Stimulated activated naive CD4-positive, alpha-beta T cell treated with Interleukin-2 at 50 U/mL for 16 hours (primary cell): ENCODE measurements at regions not wholly inside any gene's neighbourhood (a gene's known extent, or its start where the extent isn't known, plus 50 kb on each side); places are given as distances from the start of the nearest gene placed in this dataset.
"Not testable (repeated sequence)": the region's sequence is repeated elsewhere in the genome, so short reads cannot be mapped to it uniquely, and the experiment has no call there.

Experiments used
- DNase-seq: peaks from one replicate; lab custom pipeline; 2025; lab: John Stamatoyannopoulos, UW

DNA sequence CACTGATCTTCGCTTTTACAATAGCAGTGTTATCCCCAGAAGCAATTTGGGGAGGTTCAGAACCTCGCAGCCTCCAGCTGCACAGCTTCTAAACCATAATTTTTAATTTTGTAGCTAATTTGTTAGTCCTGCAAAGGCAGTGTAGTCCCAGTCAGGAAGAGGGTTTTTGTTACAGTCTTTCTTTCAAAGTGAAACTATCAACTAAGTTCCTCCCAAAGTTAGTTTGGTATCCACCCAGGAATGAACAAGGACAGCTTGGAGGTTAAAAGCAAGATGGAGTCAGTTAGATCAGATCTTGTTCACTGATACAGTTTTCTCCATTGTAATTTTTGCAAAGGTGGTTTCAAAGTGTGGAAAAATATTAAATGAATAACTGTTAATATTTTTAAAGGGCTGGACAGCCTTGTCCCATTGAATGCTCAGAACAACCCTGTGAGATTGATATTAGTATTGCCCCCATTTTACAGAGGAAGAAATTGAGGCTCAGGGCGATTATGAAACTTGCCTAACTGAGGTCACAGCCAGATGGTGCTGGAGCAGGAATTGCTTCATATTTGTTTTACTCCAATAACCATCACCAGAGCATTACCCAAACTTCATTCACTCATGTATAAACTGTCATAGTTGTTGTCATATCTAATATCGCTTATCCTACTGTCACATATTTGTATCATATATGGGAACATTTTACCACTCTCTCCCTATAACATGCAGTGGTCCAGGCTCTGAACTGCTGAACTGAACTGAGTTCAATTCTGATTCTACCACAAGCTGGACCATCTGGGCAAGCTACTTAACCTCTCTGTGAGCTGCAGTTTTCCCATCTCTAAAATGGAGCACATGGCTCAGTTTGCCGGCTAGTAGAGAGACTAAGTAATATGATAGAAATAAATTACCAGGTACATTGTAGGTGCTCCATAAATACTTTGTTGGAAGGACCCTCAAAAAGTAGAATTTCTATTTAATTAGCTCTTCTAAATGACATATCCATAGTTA is 213.8 kb downstream of the BCAS1 start:
- no peak for DNase-seq

DNA sequence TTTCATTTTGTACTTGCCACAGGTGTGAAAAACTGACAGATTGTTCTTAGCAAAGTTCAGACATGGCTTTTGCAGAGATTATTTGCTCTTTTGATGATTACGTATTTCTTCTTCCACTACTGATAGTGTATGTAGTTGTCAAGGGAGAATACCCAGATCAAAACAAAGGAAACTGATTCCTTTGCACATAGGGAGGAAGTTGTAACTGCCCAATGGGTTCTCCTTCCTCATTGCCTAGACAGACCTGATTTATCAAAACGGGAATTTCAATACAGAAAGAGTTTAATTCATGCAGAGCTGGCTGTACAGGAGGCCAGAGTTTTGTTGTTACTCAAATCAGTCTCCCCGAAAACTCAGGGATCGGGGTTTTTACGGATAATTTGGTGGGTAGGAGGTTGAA is 214.7 kb downstream of the BCAS1 start:
- no peak for DNase-seq

DNA sequence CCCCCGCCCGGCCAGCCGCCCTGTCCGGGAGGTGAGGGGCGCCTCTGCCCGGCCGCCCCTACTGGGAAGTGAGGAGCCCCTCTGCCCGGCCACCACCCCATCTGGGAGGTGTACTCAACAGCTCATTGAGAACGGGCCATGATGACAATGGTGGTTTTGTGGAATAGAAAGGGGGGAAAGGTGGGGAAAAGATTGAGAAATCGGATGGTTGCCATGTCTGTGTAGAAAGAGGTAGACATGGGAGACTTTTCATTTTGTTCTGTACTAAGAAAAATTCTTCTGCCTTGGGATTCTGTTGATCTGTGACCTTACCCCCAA is 215.8 kb downstream of the BCAS1 start:
- not testable (repeated sequence) for DNase-seq

DNA sequence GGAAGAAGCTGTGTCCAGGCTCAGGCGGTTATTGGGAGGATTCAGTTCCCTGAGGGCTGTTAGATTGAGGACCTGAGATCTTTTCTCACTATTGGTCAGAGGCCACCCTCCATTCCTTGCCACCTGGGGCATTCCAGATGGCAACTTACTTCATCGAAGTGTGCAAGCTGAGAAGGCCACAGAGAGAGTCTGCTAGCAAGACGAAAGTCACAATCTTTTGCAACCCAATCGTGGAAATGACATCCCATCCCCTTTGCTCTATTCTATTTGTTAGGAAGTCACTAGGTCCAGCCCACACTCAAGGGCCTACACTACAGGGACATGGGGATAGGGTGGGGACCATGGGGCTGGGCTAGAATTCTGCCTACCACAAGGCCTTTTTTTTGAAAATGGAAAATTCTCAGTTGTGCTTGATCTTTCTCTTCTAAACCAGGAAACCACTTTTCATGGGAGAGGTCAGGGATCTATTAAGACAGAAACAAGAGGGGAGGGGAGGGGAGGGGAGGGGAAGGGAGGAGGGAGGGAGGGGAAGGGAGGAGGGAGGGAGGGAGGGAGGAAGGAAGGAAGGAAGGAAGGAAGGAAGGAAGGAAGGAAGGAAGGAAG is 217.2 kb downstream of the BCAS1 start:
- DNase-seq: no peak

DNA sequence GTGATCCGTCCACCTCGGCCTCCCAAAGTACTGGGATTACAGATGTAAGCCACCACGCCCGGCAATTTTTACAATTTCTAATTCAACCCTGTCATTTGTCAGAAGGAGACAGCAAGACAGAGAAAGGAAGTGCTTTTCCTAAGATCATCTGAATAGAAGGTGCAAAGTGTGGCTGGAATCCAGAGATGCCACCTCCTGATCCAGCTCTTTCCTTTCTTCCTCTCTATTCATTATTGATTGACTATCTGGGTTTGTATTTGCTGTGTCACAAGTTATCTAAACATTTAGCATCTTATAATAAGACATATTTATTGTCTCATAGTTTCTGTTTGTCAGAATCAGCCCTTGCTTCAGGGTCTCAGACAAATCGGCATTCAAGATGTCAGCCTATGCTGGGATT is 217.7 kb downstream of the BCAS1 start:
- DNase-seq: no peak

DNA sequence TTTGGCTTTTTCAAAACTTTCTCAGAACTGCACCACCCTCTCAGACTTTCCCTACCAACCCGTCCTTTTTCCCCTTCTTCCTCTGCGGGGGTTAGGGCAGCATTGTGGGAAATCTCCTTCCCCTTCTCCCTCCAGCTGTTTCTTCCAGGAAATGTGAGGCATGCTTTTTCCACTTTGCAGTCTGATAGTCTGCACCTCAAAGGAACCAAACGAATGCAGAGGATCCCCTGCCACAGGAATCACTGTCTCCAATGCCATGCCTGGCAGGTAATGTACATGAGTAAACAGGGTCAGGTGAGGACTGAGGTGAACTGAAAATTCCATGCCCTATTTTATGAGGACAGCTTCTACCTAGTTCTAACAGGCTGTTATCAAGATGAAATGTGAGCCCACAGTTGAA is 218.4 kb downstream of the BCAS1 start:
- no peak for DNase-seq

DNA sequence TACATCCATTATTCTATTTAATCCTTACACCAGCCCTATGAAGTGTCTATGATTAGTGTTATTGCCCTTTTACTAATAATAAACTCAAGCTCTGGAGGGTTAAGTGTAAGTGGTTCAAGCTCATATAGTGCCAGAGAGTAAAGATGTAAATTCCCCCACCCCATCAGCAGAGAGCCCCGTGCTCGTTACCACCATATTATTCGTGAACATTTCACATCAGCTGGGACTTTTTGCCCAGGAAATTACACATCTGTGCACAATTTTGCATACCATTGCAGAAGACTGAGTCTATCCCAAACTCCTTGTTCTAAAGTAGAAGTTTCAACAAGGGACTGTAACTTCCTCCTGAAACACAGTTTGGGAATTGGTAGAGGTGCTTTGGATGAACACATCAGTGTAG is 220.1 kb downstream of the BCAS1 start:
- no peak for DNase-seq

DNA sequence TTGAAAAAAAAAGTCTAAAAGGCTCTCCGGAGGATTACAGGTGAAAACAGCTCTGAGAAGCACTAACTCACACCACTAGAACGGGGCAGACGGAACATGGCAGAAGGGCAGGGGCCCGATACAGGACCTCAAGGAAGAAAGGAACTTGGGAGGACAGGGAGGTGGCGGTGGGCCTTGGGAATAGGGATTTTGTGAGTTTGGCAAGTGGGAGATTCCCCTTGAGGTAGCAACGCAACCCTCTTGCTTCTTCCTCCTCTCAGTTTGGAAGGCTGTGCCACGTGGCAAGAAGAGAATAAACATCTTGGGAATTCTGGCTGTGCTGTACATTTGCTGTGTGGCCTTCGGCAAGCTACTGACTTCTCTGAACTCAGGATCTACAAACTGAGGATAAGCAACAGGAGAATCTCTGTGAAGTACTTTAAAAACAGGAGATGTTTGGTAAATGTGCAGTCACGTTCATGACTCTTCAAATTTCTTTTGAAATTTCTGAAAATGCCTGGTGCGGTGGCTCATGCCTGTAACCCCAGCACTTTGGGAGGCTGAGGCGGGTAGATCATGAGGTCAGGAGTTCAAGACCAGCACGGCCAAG is 220.8 kb downstream of the BCAS1 start:
- DNase-seq: no peak

DNA sequence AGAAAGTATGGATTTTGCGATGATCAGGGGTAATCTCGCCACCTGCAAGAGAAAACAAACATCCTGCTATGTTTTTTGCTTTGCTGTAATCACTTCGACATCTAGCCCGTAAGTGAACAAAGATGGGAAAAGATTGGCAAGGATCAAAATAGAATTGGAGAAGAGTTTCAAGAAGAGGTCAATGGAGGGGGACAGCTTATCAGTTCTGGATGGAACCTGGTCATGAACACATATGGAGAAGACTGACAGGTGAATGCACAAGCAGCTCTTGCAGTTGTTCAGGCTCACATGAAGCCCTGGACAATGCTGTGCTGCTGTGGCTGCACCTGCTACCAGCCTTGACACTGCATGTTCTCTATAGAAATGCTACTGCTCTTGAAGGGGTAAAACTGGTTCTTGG is 222.1 kb downstream of the BCAS1 start:
- DNase-seq: no peak

DNA sequence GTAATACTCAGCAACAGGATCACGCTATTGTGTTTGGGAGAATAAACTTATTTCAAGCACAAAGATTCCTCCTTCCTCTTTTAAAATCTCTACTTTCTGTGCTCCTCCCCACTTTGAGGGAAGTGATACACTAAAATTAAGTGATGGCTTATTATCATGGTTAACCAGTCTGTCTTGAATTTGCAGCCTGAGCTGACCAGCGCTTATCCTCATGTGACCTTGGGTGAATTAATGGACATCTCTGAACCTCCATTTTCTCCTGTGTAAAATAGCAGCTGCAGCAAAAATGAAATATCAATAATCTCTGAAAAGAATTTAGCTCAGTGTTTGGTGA is 222.6 kb downstream of the BCAS1 start:
- DNase-seq: no peak

DNA sequence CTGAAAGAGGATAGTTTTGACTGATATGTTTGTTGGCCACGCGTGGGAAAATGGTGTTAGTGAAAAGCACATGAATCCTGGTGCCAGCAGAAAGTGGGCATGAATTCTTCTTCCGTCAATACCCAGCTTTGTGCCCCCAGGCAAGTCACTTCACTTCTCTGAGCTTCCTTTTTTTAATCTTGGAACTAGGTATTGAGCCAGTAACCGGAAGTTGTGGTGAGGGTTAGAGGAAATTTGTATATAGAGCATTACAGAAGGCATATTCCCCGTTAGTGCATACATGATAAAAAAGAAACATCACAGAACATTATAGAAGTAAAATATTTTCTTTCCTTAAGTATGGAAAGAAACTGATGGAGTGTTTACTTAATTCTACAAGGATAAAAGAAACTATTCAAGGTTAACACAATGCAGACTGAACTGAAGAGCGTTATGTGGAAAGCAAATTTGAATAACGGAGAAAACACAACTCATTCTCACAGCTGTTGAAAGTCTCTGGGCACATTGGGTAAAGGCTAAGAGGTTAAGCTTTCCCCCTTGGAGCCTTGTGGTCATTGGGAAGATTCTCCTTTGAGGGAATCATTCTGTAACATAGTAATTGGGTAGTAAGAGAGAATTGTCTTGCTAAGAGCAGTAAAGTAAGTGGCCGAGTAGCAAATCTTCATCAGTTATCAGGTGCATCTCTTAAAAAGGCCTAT is 223.1 kb downstream of the BCAS1 start:
- no peak for DNase-seq

DNA sequence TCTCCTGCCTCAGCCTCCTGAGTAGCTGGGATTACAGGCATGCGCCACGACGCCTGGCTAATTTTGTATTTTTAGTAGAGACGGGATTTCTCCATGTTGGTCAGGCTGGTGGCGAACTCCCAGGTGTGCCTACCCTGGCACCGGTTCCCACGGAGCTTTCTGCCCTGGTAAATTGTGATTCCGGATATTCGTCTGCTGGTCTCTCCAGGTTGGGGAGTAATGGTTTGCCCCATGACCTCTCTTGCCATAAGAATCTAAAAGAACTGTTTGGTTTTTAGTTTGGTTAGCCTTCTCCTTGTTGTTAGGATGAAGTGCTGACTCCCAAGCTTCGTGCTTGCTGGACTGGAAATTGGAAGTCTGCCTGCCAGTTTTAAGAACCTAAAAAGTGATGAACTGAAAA is 223.8 kb downstream of the BCAS1 start:
- DNase-seq: no peak

DNA sequence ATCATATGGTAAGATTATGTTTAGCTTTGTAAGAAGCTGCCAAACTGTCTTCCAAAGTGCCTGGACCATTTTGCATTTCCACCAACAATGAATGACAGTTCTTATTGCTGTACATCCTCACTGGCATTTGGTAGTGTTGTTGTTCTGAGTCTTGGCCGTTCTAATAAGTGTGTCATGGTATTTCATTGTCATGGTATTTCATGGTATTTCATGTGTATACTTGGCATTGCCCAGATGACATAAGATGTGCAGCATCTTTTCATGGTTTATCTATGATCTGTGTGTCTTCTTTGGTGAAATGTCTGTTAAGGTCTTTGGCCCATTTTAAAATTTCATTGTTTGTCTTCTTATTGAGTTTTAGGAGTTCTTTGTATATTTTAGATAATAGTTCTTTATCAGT is 224.4 kb downstream of the BCAS1 start:
- no peak for DNase-seq

DNA sequence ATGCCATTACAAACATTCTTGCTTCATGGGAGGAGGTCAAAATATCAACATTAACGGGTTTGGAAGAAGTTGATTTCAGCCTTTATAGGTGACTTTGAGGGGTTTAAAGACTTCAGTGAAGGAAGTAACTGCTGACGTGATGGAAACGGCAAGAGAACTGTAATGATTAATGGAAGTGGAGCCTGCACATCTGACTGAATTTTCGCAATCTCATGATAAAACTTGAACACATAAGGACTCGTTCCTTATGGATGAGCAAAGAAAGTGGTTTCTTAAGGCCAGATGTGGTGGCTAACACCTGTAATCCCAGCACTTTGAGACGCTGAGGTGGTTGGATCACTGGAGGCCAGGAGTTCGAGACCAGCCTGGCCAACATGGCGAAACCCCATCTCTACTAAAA is 226.1 kb downstream of the BCAS1 start:
- DNase-seq: no peak

DNA sequence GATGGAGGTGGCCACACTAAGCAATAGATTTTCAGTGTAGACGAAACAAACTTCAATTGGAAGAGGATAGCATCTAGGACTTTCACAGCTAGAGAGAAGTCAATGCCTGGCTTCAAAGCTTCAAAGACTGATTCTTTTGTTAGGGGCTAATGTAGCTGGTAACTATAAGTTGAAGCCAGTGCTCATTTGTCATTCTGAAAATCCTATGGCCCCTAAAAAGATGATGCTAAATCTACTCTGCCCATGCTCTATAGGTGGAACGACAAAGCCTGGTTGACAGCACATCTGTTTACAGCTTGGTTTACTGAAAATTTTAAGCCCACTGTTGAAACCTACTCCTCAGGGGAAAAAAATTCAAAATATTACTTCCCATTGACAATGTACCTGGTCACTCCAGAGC is 226.7 kb downstream of the BCAS1 start:
- no peak for DNase-seq

DNA sequence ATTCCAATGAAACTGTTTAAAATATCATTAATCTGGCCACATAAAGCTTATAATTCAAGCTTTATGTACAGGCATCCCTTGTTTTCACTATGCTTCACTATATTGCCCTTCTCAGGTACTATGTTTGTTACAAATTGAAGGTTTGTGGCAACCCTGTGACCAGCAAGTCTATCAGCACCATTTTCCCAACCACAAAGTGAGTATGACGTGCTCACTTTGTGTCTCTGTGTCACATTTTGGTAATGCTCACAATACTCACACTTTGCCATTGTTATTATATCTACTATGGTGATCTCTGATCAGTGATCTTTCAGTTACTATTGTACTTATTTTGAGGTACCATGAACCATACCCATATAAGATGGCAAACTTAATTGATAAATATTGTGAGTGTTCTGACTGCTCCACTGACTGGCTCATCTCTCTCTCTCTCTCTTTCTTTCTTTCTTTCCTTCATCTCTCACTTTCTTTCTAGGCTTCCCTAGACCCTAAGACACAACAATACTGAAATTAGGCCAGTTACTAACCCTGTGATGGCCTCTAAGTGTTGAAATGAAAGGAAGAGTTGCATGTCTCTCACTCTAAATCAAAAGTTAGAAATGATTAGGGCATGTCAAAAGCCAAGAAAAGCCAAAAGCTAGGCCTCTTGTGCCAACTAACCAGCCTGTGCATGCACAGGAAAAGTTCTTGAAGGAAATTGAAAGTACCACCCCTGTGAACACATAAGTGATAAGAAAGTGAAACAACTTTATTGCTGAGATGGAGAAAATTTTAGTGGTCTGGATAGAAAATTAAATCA is 227.9 kb downstream of the BCAS1 start:
- DNase-seq: no peak

DNA sequence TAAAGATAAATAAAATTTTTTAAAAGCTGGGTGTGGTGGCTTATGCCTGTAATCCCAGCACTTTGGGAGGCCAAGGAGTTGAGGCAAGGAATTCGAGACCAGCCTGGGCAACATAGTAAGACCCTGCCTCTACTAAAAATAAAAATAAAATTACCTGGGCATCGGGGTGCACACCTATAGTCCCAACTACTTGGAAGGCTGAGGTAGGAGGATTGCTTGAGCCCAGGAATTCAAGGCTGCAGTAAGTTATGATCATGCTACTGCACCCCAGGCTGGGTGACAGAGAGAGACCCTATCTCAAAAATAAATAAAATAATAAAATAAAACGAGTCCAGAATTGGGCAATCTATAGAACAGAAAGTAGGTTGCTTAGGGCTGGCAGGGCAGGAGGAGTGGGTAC is 228.7 kb downstream of the BCAS1 start:
- DNase-seq: no peak

DNA sequence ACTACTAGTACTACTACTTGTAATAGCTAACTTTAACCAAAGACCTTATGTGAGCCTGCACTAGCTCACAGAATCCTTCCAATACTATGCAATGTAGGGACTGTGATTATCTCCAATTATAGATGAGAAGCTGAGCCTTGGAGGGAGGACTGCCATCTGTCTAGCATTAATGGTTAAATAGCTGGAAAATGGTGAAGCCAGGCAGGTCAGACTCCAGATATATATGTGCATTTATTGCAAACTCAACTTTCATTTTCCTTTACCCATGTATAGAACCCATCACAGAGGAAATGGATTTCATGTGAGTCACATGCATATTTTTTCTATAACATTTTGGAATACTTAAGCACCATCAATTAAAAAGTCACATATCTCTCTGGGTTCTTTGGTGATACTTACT is 229.9 kb downstream of the BCAS1 start:
- DNase-seq: no peak

DNA sequence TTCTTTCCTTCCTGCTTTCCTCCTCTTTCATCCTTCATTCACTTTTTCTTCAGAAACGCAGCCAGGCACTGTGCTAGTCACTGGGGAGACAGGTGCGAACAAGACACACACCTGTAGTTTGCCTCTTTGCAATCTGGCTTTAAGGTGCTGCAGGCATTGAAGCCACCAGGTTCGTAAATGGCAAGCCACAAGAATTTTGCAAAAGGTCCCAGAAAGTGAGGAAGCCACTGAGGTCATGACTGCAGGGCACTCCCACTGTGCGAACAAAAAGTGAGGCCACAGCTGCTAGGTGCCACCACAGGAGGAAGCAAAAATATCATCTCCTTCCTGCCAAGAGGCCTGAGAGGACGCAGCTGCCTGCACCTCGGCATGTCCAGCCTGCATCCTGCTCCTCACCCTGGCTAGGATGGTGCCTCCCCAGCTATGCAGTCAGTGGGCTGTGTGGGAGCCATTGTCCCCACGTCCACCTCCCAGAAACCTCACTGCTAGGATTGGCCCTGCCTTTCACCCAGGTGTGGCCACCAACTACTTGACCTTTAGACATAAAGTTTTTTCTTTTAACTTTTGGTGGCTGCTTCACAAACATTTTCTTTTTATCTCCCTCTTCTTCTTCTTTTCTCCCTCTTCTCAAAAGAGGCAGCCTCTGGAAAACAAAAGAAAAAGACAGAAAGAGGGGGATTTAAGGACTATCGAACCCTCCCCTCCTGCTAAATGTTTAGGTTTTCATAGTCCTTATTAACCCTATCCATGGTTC is 230.8 kb downstream of the BCAS1 start:
- no peak for DNase-seq

DNA sequence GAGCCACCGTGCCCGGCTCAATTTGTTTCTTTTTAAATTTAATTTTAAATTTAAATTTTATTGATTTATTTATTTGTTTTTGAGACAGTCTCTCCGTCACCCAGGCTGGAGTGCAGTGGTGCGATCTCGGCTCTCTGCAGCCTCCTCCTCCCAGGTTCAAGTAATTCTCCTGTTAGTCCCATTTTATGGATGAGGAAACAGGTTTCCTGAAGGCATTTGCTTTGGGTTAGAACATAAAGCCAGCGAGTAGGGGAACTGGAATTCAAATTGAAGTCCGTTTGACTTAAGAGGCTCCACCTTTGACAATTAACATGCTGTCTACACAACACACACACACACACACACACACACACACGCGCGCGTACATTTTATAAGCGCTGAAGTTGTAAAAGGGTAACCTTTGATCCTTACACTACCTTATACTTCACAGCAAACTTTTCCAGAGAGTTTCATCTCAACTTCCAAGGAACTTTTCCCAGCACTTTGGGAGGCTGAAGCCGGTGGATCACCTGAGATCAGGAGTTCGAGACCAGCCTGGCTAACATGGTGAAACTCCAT is 232.0 kb downstream of the BCAS1 start:
- no peak for DNase-seq
